ENCODE measurements at regions not wholly inside any gene's neighbourhood (a gene's known extent, or its start where the extent isn't known, plus 50 kb on each side); places are given as distances from the start of the nearest gene placed in this dataset.

GRCh38 chr1:233540816-233541215 lies 73.1 kb upstream of the KCNK1 start:
- H4K5ac ChIP-seq (ENCODE audit: insufficient read length, low read depth, low read length) = no peak overlapping the region
- H4K8ac ChIP-seq (replicated peaks; ENCODE audit: insufficient read length, low read depth, low read length) = no peak overlapping the region
- WGBS (ENCODE audit: extremely low coverage, insufficient read length, low lambda C conversion rate) = no CpG with 5 or more reads among the region's 3 CpGs
- Mint-ChIP-seq H3K36me3 (ENCODE audit: insufficient read depth in 1 of 3, low read depth in 3 of 3) (no peaks in the 10 kb centered on the region), H3K27ac (no peak overlapping the region), H3K4me1 (peaks cover 4 to 18% of the 10 kb centered on the region in 2 experiments), H3K9me3 (no peaks in the 10 kb centered on the region; a peak in 1 of 5 replicates), H3K27me3 (ENCODE audit: low read depth) (peaks cover 7% of the 10 kb centered on the region), H3K4me3 (no peak overlapping the region)
- no peaks in the 10 kb centered on the region for H3K9me3 ChIP-seq (ENCODE audit: control insufficient read depth, low read depth, low read length)
- H3K4me2 ChIP-seq (ENCODE audit: insufficient read depth, insufficient read length, low read length) = no peak overlapping the region
- H3K56ac ChIP-seq (ENCODE audit: insufficient read length, low read depth, low read length) = no peak overlapping the region
- H3K79me1 ChIP-seq (ENCODE audit: insufficient read depth, low read depth, low read length, poor library complexity, severe bottlenecking) = no peaks in the 10 kb centered on the region
- no peak overlapping the region for H3K23ac ChIP-seq (ENCODE audit: insufficient read length, low read depth, low read length)
- H2AFZ ChIP-seq (ENCODE audit: low read length) = no peak overlapping the region
- no peak overlapping the region for H3K14ac ChIP-seq (ENCODE audit: insufficient read depth, low read length)
- no peak overlapping the region for H3K27ac ChIP-seq (ENCODE audit: insufficient read length, low read depth, low read length)
- H3K23me2 ChIP-seq (ENCODE audit: insufficient read length, low read depth, low read length, poor library complexity, severe bottlenecking) = no peaks in the 10 kb centered on the region
- no peak overlapping the region for H2BK15ac ChIP-seq (ENCODE audit: low read depth, low read length)
- H3K27me3 ChIP-seq (ENCODE audit: insufficient read depth, low read length) = no peaks in the 10 kb centered on the region
- H3K9ac ChIP-seq (ENCODE audit: extremely low read depth, insufficient read length, low read length) = no peak overlapping the region
- no peak overlapping the region for H2BK20ac ChIP-seq (ENCODE audit: low read depth, low read length, poor library complexity, severe bottlenecking)
- H2BK5ac ChIP-seq (ENCODE audit: insufficient read length, low read length) = no peak overlapping the region
- H4K20me1 ChIP-seq (ENCODE audit: control insufficient read depth, insufficient read depth, insufficient read length) = no peaks in the 10 kb centered on the region
- no peak overlapping the region for H2BK12ac ChIP-seq (ENCODE audit: insufficient read length, low read depth, low read length)
- TF ChIP-seq, protein P1, sequence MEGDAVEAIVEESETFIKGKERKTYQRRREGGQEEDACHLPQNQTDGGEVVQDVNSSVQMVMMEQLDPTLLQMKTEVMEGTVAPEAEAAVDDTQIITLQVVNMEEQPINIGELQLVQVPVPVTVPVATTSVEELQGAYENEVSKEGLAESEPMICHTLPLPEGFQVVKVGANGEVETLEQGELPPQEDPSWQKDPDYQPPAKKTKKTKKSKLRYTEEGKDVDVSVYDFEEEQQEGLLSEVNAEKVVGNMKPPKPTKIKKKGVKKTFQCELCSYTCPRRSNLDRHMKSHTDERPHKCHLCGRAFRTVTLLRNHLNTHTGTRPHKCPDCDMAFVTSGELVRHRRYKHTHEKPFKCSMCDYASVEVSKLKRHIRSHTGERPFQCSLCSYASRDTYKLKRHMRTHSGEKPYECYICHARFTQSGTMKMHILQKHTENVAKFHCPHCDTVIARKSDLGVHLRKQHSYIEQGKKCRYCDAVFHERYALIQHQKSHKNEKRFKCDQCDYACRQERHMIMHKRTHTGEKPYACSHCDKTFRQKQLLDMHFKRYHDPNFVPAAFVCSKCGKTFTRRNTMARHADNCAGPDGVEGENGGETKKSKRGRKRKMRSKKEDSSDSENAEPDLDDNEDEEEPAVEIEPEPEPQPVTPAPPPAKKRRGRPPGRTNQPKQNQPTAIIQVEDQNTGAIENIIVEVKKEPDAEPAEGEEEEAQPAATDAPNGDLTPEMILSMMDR (conservative IDR thresholded peaks at IDR 0.05) = no peak
- no peak overlapping the region for H3K18ac ChIP-seq (ENCODE audit: insufficient read length, low read depth, low read length)
- H3K79me2 ChIP-seq (ENCODE audit: insufficient read depth, low read length) = no peaks in the 10 kb centered on the region
- no peak overlapping the region for H2BK120ac ChIP-seq (ENCODE audit: low read depth, low read length, poor library complexity, severe bottlenecking)
- H3T11ph ChIP-seq (ENCODE audit: low read length) = no peak overlapping the region
- H3K4ac ChIP-seq (ENCODE audit: low read depth, low read length) = no peak overlapping the region
- H2AK5ac ChIP-seq (ENCODE audit: insufficient read length, low read length) = no peak overlapping the region
- H4K91ac ChIP-seq (ENCODE audit: insufficient read length, low read depth, low read length) = no peak overlapping the region
- no peaks in the 10 kb centered on the region for H3K4me1 ChIP-seq (ENCODE audit: insufficient read depth, low read length)
- DNase-seq = no peak

Data from H9 (cell line).